Activated CD4-positive, alpha-beta T cell treated with anti-CD3 and anti-CD28 coated beads, Interleukin-2, amount 50 U/mL, for 4 hours (primary cell): ENCODE measurements at regions not wholly inside any gene's neighbourhood (a gene's known extent, or its start where the extent isn't known, plus 50 kb on each side); places are given as distances from the start of the nearest gene placed in this dataset.

Source experiments
- DNase-seq, 2 experiments: peaks; one replicate each; pipeline ENCODE4 v3.0.0-alpha.2; 2020

DNA sequence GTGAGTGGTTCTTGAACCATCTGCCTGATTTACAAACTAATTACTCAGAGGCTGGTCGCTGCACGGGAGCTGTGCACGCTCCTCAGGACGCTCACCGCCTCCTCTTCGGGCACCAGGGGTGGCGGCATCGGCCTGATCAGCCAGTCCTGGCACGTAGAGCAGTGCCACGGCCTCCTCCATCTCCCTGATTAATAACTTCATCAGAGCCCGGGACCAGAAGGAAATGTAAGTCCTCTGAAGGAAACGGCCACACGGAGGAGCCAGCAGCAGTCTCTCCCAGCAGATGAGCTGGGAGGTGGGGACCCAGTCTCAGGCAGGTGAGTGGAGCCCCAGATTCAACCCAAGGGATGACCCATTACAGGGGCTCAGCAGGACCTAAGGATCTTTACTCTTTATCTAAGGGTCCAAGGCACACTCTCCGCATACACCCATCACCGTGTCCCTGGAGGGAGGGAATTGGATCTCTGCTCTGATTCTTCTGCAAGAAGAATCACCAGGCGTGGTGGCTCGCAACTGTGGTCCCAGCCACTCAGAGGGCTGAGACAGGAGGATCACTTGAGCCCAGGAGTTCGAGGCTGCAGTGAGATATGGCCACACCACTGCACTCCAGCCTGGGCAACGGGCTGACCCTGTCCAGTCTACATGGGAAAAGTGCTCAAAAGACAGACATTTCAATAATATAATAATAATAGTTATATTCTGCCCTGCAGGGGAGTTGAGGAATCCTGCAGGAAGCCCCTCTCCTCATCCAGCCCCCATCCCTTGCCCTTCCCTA, 366.5 kb downstream of the SEC14L1 start:
- DNase-seq, result no peak

DNA sequence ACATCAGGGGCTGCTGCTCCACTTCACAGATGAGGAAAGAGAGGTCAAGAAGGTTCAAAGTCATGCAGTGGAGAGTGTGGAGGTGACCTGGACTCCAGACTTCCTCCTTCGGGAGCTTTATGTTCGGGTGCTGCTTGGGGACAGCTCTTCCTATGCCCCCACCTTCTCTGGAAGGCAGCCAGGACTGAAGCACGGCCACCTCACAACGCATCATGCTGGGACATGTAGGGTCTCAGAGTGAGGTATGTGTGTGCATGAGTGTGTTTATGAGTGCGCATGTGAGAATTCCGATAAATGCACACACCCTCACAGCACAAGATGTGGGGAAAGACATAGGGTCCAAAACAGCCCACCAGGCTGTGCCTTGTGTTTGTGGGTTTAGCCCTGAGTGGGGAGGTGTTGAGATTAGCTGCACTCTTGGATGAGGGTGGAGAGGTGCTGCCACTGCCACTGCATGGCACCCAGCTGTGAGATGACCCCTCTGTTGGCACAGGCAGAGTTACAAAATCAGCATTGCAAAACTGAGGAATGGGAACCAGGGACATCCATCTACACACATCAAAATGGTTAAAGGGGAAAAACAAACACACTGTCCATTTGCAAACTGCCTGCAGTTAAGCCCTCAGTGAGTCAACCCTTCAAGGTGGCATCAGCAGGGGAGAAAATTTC, 367.4 kb downstream of the SEC14L1 start:
- DNase-seq, result no peak

DNA sequence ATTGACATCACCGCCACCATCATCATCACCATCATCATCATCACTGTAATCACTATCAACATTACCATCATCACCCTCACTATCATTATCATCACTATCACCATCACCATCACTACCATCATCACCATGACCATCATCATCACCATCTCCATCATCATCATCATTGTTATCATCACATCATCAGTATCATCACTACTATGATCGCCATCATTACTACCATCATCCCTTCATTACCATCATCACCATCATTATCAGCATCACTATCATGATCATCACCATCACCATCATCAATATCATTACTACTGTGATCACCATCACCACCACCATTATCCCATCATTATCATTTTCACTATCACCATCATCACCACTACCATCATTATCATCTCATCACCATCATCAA, 368.3 kb downstream of the SEC14L1 start:
- no peak for DNase-seq

DNA sequence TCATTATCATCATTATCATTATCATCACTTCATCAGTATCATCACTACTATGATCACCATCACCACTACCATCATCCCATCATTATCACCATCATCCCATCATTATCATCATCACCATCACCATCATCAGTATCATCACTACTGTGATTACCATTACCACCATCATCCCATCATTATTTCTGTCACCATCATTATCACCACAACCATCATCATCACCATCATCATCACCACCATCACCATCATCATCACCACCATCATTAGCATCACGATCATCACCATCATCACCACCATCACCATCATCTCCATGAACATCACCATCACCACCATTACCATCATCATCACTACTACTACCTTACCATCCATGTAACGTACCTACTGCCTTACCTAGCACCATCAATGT, 368.8 kb downstream of the SEC14L1 start:
- no peak for DNase-seq

DNA sequence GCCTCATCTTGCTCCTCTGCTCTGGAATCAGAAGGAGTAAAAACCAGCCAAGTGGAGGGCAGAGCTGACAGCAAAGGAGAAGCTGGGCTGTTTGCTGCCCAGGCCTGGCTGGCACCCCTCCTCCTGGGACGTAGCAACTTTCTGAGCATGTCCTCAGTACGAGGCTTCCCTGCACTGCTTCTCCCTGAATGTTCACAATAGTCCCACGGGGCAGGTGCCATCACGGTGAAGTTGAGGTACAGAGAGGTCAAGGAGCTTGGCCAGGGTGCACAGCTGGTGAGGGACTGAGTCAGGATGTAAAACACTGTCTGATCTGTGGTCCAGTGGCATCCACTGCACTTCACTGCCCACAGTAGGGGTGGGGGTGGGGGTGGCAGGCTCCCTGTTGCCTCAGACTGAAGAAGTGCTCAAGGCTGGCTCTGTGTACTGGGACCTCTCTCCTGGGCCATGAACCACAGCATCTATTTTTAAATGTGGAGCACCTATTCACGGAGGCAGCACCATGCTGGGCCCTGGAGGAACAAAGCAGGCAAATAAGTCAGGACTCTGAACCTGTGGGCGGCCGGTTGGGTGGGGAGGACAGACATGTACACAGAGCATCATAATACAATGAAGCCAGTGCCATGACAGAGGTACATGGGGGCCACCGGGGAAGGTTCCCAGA, 369.5 kb downstream of the SEC14L1 start:
- DNase-seq, result no peak

- DNase-seq, result no peak
Observed at GRCh38 chr17:77511514-77512061, 370.8 kb downstream of the SEC14L1 start.

DNA sequence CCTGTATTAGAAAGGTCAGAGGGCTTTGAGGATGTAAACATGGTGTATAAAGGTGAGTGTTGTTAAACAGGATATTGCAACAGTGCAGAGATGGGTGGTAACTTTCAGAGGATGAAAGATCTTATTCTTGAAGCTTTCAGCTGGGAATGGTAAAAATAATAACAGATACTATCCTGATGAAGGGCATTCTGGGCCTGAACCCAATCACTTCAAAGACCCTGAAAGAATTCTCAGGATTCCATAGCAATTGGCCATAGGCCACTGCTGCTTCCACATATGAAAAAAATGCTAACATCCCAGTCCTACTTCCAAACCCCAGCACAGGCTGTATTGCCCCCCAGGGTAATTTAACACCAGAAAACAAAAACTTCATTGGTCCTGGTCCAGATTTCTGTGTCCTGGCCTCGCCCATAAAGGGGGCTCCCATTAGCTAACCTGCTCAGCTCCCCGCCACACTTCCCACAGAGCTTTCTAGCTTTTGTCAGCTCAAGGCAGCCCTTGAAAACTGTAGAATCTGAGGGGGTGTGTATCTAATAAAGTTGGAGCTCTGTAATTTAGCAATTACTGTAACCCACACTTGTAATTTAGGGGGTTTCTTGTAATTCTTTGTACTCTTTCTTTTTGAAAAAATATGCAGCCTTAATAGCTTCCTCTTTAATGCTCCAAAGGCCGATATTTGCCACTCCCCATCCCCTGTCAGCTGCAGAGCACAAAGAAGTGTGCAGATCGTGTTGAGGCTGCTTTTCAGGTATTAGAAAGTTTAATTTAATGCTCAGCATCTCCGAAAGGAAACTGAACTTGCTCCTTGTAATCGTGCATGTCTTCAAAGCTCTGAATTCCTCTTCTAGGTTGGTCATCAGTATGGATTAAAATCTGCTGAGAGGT, 371.5 kb downstream of the SEC14L1 start:
- DNase-seq, result no peak

- no peak for DNase-seq
Observed at GRCh38 chr17:77513045-77513444, 372.3 kb downstream of the SEC14L1 start.

DNA sequence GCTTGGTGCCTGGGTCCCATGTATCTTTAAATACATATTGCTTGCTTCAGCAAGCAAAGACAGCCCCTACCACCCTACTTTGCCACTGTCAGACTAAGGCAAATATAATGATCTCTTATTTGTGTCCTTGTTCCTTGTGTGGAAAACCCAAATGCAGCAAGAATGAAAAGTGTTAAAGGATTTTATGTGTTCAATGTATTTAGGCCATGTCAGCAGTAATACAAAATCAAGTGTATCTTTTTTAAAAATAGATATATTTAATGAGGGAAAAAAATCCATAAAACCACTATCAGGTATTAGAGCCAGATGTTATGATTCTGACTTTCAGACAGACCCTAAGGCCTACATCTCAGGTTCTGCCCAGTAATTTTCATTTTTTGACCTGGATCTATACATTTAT, 374.5 kb downstream of the SEC14L1 start:
- DNase-seq, result no peak

DNA sequence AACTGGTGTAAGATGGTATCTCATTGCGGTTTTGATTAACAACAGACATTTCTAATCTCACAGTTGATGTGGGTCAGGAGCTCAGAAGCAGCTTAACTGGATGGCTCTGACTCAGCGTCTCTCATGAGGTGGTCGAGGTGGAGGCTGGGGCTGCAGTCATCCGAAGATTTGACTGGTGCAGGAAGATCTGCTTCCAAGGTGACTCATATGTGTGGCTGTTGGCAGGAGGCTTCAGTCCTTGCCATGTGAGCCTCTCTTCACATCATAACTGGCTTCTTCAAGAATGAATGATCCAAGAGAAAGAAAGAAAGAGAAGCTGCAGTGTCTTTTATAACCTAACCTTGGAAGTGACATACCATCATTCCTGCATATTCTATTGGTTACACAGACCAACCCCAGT, 376.1 kb downstream of the SEC14L1 start:
- no peak for DNase-seq

DNA sequence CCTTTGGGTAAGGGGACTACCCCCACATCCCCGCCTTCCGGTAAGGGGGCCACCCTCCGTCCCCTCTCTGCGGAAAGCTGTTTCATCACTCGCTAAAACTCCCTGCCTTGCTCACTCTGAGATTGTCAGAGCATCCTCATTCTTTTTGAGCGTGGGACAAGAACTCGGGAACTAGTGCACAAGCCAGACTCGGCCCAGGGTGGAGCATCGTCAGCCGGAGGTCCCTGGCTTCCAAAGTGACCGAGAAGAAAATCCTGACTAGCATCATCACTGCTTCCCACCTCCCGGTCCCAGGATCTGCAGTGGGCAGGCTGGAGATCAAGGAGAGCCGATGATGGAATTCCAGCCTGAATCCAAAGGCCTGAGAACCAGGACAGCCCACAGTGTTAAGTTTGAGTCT, 380.3 kb downstream of the SEC14L1 start:
- no peak for DNase-seq

DNA sequence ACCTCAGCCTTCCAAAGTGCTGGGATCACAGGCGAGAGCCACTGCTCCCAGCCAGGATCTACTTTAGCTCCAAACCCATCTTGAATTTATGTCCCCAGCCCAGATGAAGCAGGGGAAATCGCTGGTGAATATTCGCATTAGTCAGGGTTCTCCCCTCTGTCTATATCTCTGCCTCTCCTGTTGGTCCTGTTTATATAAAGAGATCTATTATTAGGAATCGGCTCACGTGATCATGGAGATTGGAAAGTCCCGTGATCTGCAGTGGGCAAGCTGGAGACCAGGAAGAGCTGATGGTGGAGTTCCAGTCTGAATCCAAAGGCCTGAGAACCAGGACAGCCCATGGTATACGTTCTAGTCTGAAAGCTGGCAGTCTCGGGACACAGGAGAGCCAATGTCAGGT, 382.8 kb downstream of the SEC14L1 start:
- DNase-seq, result no peak

GRCh38 chr17:77526259-77526711, 385.5 kb downstream of the SEC14L1 start:
- no peak for DNase-seq

DNA sequence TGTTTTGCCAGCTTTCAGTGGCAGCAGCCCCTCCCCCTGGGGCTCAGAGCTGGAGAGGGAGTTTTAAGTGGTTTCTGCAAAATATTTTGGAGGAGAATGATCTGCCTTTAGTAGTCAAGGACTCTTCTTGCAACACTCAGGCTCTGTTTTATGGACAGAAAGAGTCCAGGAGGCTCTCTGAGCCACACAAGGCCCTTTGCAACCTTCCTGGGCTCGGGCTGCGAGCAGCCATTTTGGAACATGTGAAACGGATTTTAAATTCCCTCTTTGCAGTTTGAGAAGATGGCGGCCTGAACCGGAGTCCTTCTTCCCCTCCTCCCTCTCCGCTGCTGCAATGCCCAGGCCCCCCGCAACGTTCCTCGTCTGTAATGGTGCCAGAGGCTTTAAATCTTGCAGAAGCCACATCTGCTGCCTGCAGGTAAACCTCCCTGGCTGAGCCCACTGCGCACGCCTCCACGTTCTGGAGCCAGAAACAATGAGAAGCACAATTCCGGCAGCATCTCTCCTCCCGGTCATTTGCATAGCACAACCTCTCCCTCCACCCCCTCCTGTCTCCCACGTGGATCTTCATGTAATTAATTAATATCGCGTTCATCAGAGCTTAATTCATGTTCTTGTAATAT, 386.1 kb downstream of the SEC14L1 start:
- no peak for DNase-seq

- no peak for DNase-seq
Observed at GRCh38 chr17:77527409-77527808, 386.6 kb downstream of the SEC14L1 start.

GRCh38 chr17:77527836-77528505, 387.2 kb downstream of the SEC14L1 start:
- no peak for DNase-seq

GRCh38 chr17:77528516-77529327, 388.0 kb downstream of the SEC14L1 start:
- DNase-seq, result no peak

DNA sequence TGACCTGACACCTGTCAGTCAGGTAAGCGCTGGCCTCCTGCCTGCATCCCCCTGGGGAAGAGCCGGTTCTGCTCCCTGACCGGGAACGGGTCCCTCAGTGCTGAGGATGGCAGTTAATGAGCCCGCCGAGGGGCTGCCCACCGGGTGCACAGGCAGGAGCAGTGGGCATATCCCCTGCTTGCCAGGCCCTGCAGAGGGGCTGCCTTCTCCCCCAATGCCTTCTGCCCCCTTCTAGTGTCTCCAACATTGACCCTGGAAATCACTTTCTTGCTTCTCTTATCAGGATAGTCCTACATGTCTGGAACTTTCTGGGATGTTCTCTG, 388.5 kb downstream of the SEC14L1 start:
- no peak for DNase-seq

DNA sequence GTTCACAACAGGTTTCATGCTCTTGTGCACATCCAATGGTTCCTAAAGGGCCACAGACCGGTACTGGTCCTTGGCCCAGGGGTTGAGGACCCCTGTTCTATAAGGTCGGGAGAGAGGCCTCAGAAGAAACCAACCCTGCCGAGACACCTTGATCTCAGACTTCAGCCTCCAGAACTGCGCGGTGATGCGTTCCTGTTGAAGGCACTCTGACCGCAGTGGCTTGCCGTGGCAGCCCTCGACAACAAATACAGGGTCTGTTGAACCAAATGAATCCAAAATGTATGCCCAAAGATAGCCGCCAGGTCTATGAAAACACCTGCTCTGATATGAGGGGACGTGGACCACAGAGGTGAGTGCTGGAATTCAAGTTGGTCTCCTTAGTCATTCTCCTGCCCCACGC, 389.8 kb downstream of the SEC14L1 start:
- no peak for DNase-seq

DNA sequence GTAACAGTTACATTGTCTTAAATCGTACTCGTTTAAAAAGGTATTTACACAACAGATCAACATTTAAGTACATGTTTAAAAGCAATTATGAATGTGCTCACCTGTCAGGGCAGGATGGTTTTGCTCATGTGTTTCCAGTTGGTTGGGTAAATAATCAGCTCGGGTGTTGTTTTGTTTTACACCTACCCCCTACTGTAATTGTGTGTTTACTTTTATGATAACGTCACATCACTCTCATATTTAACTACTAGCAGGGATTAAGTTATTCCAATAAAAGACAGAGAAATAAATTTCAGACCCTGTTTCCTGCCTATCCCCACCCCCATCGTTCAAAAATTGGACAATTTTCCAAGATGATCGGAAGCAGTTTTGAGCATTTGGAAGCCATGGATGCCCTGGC, 390.2 kb downstream of the SEC14L1 start:
- no peak for DNase-seq

GRCh38 chr17:77531641-77532040, 390.9 kb downstream of the SEC14L1 start:
- DNase-seq, result no peak
